ENCODE measurements at regions not wholly inside any gene's neighbourhood (a gene's known extent, or its start where the extent isn't known, plus 50 kb on each side); places are given as distances from the start of the nearest gene placed in this dataset.

- WGBS: 97% methylated on average over 4 of the region's 4 CpGs
Measured at GRCh38 chr2:223221139-223221835, 169.3 kb downstream of the KCNE4 start.

GRCh38 chr2:223222397-223222796 lies 170.4 kb downstream of the KCNE4 start:
- TF ChIP-seq CTCF (IDR thresholded peaks at IDR 0.05) (no peak), EP300 (IDR thresholded peaks at IDR 0.05) (no peak), POLR2A (IDR thresholded peaks at IDR 0.05; ENCODE audit: low read depth) (no peak), POLR2AphosphoS5 (IDR thresholded peaks at IDR 0.05) (no peak)
- no peak overlapping the region for H3K27ac ChIP-seq (replicated peaks in 1 of 4)
- intact Hi-C loops (cut with DNase I): no loop called here
- no peaks in the 10 kb centered on the region for H3K27me3 ChIP-seq
- no peaks in the 10 kb centered on the region for H3K4me1 ChIP-seq
- H3K36me3 ChIP-seq: no peaks in the 10 kb centered on the region
- no peaks in the 10 kb centered on the region for H3K9me3 ChIP-seq
- H3K4me3 ChIP-seq: no peak overlapping the region
- WGBS: 72% methylated on average over 2 of the region's 2 CpGs
- DNase-seq (ENCODE audit: extremely low spot score): no peak

More at GRCh38 chr2:223221139-223221835, 169.3 kb downstream of the KCNE4 start:
- no peaks in the 10 kb centered on the region for H3K9me3 ChIP-seq
- no peak overlapping the region for H3K27ac ChIP-seq (replicated peaks in 1 of 4)
- no peaks in the 10 kb centered on the region for H3K4me1 ChIP-seq
- intact Hi-C loops (cut with DNase I): no loop called here
- H3K36me3 ChIP-seq: no peaks in the 10 kb centered on the region
- no peak for DNase-seq (ENCODE audit: extremely low spot score)
- no peaks in the 10 kb centered on the region for H3K27me3 ChIP-seq
- no peak for TF ChIP-seq POLR2A (IDR thresholded peaks at IDR 0.05; ENCODE audit: low read depth)
- no peak for TF ChIP-seq EP300 (IDR thresholded peaks at IDR 0.05)
- TF ChIP-seq CTCF (IDR thresholded peaks at IDR 0.05): no peak
- no peak for TF ChIP-seq POLR2AphosphoS5 (IDR thresholded peaks at IDR 0.05)
- no peak overlapping the region for H3K4me3 ChIP-seq

GRCh38 chr2:223223156-223223555 lies 171.2 kb downstream of the KCNE4 start:
- DNase-seq (ENCODE audit: extremely low spot score): no peak
- Histone ChIP-seq H3K27me3 (no peaks in the 10 kb centered on the region), H3K4me3 (no peak overlapping the region), H3K27ac (replicated peaks in 1 of 4) (no peak overlapping the region), H3K9me3 (no peaks in the 10 kb centered on the region), H3K4me1 (no peaks in the 10 kb centered on the region), H3K36me3 (no peaks in the 10 kb centered on the region)
- 57% methylated on average over 1 of the region's 1 CpG for WGBS
- no peak for TF ChIP-seq EP300 (IDR thresholded peaks at IDR 0.05)
- no peak for TF ChIP-seq POLR2A (IDR thresholded peaks at IDR 0.05; ENCODE audit: low read depth)
- TF ChIP-seq CTCF (IDR thresholded peaks at IDR 0.05): no peak
- intact Hi-C loops (cut with DNase I): no loop called here

- DNase-seq (ENCODE audit: extremely low spot score): no peak
- intact Hi-C loops (cut with DNase I): no loop called here
Measured at GRCh38 chr2:223225266-223225665, 173.3 kb downstream of the KCNE4 start.

More at GRCh38 chr2:223225266-223225665, 173.3 kb downstream of the KCNE4 start:
- Histone ChIP-seq H3K27me3 (no peaks in the 10 kb centered on the region), H3K4me1 (no peaks in the 10 kb centered on the region), H3K9me3 (no peaks in the 10 kb centered on the region), H3K36me3 (no peaks in the 10 kb centered on the region), H3K4me3 (no peak overlapping the region), H3K27ac (replicated peaks in 1 of 4) (no peak overlapping the region)
- TF ChIP-seq POLR2AphosphoS5 (IDR thresholded peaks at IDR 0.05) (no peak), CTCF (IDR thresholded peaks at IDR 0.05) (no peak), EP300 (IDR thresholded peaks at IDR 0.05) (no peak), POLR2A (IDR thresholded peaks at IDR 0.05; ENCODE audit: low read depth) (no peak)
- WGBS: 98% methylated on average over 3 of the region's 3 CpGs
